Activated naive CD4-positive, alpha-beta T cell treated with anti-CD3 and anti-CD28 coated beads, Interleukin-2, amount 50 U/mL, for 16 hours (primary cell): ENCODE measurements at regions not wholly inside any gene's neighbourhood (a gene's known extent, or its start where the extent isn't known, plus 50 kb on each side); places are given as distances from the start of the nearest gene placed in this dataset.
"Not testable (repeated sequence)": the region's sequence is repeated elsewhere in the genome, so short reads cannot be mapped to it uniquely, and the experiment has no call there.

Experiments used
- DNase-seq: peaks from one replicate; pipeline ENCODE4 v3.0.0-alpha.2; 2020

GRCh38 chr9:62837254-62837911 is 1647.5 kb downstream of the SPATA31A7 start:
- DNase-seq, result peak; percentile 25

- peak; percentile 93 for DNase-seq
Measured at GRCh38 chr9:62838024-62838718, 1648.3 kb downstream of the SPATA31A7 start.

- not testable (repeated sequence) for DNase-seq
Measured at GRCh38 chr9:62839168-62839567, 1649.3 kb downstream of the SPATA31A7 start.

GRCh38 chr9:62843145-62843544 is 1653.3 kb downstream of the SPATA31A7 start:
- not testable (repeated sequence) for DNase-seq

GRCh38 chr9:62843706-62844290 is 1654.0 kb downstream of the SPATA31A7 start:
- DNase-seq, result not testable (repeated sequence)

GRCh38 chr9:62844681-62845185 is 1654.9 kb downstream of the SPATA31A7 start:
- DNase-seq, result not testable (repeated sequence)

GRCh38 chr9:62848258-62848657 is 1658.4 kb downstream of the SPATA31A7 start:
- DNase-seq, result not testable (repeated sequence)

- not testable (repeated sequence) for DNase-seq
Measured at GRCh38 chr9:62849991-62850390, 1660.2 kb downstream of the SPATA31A7 start.

GRCh38 chr9:62857280-62857679 is 1667.4 kb downstream of the SPATA31A7 start:
- not testable (repeated sequence) for DNase-seq

GRCh38 chr9:62858240-62858639 is 1668.4 kb downstream of the SPATA31A7 start:
- not testable (repeated sequence) for DNase-seq

- DNase-seq, result not testable (repeated sequence)
Measured at GRCh38 chr9:62860939-62861860, 1671.4 kb downstream of the SPATA31A7 start.

GRCh38 chr9:62862180-62862579 is 1672.3 kb downstream of the SPATA31A7 start:
- not testable (repeated sequence) for DNase-seq

GRCh38 chr9:62863319-62863718 is 1673.5 kb downstream of the SPATA31A7 start:
- not testable (repeated sequence) for DNase-seq

GRCh38 chr9:62863867-62864266 is 1674.0 kb downstream of the SPATA31A7 start:
- DNase-seq, result not testable (repeated sequence)

GRCh38 chr9:62864481-62865469 is 1674.9 kb downstream of the SPATA31A7 start:
- DNase-seq, result not testable (repeated sequence)

GRCh38 chr9:62869061-62869460 is 1679.2 kb downstream of the SPATA31A7 start:
- not testable (repeated sequence) for DNase-seq

GRCh38 chr9:62871765-62872164 is 1681.9 kb downstream of the SPATA31A7 start:
- not testable (repeated sequence) for DNase-seq

- not testable (repeated sequence) for DNase-seq
Measured at GRCh38 chr9:62874213-62874612, 1684.4 kb downstream of the SPATA31A7 start.

- DNase-seq, result not testable (repeated sequence)
Measured at GRCh38 chr9:62874745-62875599, 1685.1 kb downstream of the SPATA31A7 start.

- DNase-seq, result not testable (repeated sequence)
Measured at GRCh38 chr9:62877552-62877951, 1687.7 kb downstream of the SPATA31A7 start.
